ENCODE measurements at regions not wholly inside any gene's neighbourhood (a gene's known extent, or its start where the extent isn't known, plus 50 kb on each side); places are given as distances from the start of the nearest gene placed in this dataset.
"Not testable (repeated sequence)": the region's sequence is repeated elsewhere in the genome, so short reads cannot be mapped to it uniquely, and the experiment has no call there.

DNA sequence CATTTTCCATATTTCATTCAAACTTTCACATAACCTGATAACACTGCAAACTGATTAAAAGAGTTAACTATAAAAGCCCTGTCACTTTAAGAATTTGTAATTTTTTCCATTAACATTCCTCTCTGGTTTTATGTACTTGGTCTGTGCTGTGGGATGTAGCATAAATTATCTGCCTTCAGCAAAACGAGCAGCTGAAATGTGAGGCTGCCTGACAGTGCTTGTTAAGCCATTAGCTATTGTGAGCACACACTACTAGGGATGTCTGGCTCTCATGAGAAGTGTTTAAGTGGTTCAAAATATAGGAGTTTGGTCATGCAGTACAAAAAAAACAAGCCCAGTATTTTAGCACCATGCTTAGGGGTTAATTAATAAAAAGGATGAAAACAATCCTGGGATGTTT is 63.0 kb downstream of the HOXA1 start:
- DNase-seq (ENCODE audit: extremely low spot score, insufficient read length, low read depth) (no peak), FAIRE-seq (no peak)

DNA sequence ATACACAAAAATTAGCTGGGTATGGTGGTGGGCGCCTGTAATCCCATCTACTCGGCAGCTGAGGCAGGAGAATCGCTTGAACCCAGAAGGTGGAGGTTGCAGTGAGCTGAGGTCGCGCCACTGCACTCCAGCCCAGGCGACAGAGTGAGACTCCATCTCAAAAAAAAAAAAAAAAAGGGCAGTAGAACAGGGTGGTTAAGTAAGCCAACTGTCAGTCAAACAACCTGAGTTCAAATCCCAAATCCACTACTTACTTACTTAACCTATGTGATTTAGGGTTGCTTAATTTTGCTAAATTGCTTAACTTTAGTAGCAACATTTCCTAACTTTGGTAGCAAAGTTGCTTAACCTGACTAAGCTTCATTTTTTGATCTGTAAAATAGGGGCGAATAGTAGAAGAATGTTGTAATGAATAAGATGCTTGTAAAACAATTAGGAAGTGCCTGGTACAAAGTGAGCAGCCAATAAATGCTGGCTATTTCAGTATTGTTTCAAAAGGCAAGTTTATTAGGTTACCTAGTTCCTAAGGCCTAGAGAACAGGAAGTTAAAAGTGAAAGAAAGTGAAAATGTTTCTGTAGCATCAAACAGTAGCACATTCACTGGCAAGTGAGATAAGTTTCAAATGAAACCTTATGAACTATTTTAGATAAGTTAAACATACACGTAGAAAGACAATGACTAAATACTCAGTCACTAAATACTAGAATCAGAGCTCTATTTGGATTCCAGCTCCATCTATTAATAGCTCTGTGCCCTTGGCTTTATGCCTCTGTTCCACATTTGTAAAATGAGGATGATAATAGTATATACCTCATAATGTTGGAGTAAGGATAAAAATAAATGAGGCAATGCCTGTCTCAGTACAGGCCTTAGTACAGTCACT is 64.3 kb downstream of the HOXA1 start:
- no peak for DNase-seq (ENCODE audit: extremely low spot score, insufficient read length, low read depth)

DNA sequence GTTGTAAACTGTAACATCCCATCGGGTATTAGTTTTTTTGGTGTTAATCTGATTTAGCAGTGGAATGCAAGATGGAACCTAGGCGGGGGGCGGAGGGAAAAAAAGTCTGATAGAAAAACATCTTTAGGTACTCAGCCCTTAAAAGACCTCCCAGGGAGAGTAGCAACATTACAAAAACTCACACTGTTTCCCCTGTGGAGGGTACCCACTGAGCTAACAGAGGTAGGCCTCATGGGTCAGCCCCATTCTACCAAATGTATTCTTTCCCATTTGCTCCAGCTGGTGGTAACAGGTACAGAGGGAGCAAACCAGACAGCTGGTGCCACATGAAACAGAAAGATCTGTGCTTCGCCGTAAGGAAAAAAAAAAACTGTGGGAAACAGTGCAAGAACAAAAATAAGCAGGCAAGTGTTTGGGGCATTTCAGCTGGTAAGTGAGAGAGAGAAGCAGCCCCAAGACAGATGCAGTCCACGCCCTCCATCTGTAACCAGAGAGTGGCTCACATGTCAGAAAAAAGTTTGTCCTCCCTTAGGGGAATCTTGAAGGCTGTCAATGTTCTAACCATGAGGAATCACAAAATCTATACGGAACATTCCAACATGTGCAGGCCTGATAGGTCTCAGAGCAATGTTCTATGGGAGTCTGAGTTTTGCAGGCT is 65.3 kb downstream of the HOXA1 start:
- FAIRE-seq (no peak), DNase-seq (ENCODE audit: extremely low spot score, insufficient read length, low read depth) (no peak)

More for the DNA sequence above, 64.3 kb downstream of the HOXA1 start:
- FAIRE-seq, result peak; percentile 69

DNA sequence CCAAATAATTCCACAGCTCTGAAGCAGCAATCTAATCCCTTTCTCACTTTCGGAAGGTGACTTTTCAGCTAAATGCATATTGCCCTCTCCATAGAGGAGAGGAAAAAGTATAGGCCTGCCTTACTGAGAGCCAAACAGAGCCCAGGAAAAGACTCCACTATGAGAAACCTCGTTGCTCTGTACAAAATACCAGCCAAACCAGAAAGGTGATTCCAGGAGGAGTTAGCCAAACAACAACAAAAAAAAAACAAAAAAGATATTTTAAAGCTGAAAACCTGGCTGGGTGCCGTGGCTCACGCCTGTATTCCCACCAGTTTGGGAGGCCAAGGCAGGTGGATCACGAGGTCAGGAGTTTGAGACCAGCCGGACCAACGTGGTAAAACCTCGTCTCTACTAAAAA is 70.5 kb downstream of the HOXA1 start:
- DNase-seq (ENCODE audit: extremely low spot score, insufficient read length, low read depth), result no peak
- FAIRE-seq, result no peak

DNA sequence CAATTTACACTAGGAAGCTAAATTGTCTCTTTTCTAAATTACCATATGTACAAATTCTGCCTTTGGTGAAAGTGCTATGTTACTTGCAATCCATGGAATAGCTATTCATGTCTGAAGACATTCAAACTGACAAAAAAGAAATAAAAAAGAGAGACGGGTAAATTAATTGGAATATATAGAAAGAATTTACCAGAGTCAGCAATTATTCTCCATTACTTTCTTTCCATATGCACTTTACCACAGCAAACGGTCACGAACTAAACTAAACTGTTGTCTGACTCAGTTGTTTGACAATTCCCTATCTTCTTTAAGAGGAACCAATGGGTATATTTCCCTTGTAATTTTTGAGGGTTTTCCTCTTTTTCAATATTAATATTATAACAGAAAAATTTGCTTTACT is 85.7 kb downstream of the HOXA1 start:
- no peak for FAIRE-seq
- DNase-seq (ENCODE audit: extremely low spot score, insufficient read length, low read depth), result no peak

DNA sequence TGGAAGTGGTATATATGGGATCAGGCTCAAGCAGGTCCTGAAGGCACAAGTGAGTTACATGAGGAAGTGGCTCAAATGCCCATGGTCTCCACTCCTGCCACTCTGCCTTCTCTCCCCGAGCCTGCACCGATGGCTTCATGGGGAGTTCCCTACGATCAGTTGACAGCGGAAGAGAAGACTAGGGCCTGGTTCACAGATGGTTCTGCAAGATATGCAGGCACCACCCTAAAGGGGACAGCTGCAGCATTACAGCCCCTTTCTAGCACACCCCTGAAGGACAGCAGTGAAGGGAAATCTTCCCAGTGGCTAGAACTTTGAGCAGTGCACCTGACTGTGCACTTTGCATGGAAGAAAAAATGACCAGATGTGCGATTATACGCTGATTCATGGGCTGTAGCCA is 95.3 kb downstream of the HOXA1 start:
- FAIRE-seq (no peak), DNase-seq (ENCODE audit: extremely low spot score, insufficient read length, low read depth) (no peak)

DNA sequence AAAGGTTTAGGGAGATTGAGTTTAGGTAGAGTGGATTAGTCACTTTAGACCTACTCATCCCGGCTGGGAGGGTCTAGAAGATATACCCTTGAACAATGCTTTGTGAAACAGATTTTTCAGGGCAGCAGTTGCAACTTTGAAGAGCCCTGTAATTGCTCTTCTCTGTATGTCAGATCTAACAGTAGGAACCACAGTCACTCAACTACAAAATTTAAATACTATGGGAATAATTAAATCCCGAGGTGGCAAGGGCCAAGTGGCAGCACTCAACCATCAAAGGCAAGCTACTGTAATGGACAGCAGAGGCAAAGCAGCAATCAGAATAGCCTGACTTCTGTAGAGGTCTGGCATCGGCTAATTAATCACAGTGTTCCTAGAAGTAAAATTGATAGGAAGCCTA is 97.5 kb downstream of the HOXA1 start:
- FAIRE-seq; DNase-seq (ENCODE audit: extremely low spot score, insufficient read length, low read depth): not testable (repeated sequence)

DNA sequence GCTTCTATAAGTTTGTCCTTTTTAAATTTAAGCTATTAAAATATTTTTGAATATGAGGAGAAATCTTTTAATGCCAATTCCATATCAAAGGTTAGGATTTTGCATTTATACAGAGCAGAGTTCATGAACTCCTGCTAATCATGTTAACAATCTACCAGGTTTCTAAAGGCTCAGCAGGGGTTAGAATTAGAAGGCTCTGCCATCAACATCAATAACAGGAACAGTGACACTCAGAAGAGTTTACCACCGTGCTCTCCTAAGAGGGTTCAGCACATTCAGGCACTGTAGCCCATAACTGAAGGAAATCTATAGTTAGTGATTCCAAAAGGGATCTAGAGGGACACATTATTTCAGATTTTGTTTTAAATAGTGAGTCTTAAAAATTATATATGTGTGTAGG is 100.1 kb downstream of the HOXA1 start:
- DNase-seq (ENCODE audit: extremely low spot score, insufficient read length, low read depth) (no peak), FAIRE-seq (no peak)

DNA sequence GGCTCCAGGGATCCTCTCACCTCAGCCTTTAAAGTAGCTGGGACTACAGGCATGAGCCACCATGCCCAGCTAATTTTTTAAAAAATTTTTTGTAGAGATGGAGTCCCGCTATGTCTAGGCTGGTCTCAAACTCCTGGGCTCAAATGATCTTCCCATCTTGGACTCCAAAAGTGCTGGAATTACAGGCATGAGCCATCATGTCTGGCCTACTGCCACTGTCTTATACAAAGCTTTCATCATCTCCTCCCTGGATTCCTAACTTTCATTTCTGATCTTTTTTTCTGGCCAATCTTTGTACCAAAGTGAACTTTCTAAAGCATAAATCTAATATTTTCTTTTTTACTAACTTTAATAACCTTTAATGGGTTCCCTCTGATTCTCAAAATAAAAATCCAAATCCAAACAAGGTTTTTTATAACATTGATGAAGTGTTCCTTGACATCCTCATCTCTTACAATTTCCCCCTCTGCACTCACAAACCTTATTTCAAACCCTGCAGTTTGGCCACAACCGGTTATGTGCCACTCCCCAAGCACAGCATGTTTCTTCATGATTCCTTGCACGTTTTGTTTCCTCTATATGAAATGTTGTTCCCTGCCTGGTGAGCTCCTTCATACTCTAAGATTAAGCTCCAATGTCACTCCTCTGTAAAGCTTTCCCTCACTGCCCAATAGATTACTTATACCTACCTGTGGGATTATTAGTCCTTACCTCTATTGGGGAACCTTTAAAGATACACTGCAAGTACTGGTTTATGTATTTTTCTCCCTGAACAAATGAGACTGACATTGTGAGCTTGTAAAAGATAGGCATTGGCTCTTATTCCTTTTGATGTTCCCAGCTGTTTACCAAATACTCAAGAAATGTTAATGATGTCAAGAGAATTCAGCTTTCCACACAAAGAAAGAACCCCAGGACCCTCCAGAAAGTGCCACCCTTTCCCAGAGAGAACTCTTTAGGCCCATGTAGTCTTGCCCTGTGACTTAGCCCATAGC is 101.7 kb downstream of the HOXA1 start:
- FAIRE-seq (no peak), DNase-seq (ENCODE audit: extremely low spot score, insufficient read length, low read depth) (no peak)

DNA sequence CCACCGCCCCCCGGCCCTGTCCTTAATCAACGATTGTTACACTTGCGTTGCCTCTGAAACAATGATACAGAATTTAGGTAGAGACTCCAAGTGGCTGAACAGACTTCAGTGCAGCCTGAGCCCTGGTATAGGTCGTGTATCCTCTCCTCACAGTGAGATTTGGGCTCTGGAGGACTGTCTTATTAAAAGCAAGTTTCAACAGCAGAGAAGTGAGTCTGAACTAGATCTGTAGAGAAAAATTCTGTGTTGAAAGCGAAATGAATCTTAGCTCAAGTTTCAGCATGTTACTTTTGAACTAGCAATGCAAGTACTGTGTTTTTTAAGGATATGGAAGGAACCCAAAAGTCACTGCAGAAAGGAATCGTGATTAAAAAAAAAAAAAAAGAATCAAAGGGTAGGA is 103.1 kb downstream of the HOXA1 start:
- FAIRE-seq (no peak), DNase-seq (ENCODE audit: extremely low spot score, insufficient read length, low read depth) (no peak)

DNA sequence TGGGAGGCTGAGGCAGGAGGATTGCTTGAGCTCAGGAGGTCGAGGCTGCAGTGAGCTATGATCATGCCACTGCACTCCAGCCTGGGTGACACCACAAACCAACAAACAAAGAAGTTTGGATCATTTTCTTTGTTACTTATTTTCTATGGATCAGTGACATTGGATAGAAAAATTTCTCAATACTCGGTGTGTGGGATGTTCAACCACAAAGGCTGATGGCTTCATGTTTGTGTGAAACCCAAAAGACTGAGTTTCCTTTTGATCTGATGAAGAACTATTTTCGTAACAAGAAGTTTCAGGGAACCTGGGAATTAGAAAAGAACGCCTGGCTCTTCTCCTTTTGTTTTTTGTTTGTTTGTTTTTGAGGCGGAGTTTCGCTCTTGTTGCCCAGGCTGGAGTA is 104.0 kb downstream of the HOXA1 start:
- FAIRE-seq (no peak), DNase-seq (ENCODE audit: extremely low spot score, insufficient read length, low read depth) (no peak)

DNA sequence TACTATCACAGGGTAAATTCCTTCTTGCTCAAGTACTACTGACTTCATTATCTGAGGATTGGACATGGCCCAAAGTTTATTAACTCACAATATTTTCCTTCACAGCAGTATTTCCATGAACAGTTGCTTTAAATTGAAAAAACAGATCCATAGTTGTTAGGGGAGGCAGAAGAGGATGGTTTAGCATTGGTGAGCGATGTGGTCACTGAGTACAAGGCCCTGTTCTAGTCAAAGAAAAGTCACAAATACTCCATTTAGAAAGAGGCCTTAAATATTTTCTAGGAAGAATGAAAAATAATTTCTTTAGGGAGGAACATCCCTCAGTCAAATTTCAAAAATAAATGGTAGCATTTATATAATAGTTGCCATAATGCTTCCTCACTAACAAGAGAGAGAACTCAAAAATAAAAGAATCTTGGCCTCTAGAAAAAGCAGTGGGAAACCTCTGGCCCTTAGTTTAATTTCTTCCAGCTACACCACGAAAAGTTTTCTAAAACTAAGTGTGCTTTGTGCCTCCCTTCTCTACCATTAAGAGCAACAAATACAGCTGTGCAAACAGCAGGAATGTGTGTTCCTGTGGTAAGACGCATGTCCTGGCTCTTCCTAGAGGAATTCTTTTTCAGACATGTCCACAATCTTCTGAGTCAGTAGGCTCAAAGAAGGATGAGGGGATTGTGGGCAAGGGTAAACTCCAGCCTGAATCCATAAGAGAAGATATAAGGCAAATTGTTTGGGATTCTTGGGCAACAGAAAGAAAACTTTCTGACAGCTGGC is 105.7 kb downstream of the HOXA1 start:
- no peak for DNase-seq (ENCODE audit: extremely low spot score, insufficient read length, low read depth)
- no peak for FAIRE-seq

DNA sequence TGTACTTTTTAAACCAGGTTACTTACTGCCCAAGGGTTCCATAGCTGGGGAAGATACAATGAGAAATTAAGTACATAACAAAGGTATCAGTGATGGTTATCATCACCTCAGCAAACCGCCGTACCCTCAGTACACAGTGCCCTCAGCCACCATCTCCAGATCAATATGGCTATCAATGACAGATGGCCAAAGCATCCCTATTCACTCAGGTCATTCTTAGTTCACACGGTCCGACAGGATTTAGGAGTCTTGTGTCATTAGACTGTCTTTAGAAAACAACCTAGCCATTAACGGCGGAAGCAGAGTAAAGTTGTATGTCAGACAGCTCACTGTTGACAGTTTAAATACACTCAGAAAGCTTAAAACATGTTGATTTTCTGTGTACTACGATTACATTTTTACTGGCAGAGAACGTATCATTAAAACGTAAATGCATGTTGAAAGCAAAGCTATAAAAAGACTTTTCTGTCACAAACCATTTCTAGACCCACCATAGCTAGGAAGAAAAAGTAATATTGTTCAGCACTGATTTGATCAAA is 106.9 kb downstream of the HOXA1 start:
- FAIRE-seq (no peak), DNase-seq (ENCODE audit: extremely low spot score, insufficient read length, low read depth) (no peak)

DNA sequence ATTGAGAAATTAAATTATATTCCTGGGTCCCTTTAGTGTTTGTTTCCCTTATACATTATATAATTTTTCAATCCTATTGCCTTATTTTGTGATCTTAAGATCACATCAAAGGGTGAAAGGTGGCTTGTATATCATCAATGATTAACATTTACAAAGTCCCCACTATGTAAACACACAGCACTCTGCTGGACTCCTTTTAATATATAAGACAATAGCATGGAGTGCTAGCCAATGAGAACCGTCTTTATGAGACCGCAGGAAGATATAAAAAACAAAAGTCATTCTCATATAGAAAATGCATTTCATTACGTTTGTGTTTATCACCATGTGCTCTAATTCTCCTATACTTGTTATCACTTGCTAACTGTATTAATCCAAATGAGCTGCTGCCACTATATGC is 108.5 kb downstream of the HOXA1 start:
- DNase-seq (ENCODE audit: extremely low spot score, insufficient read length, low read depth), result no peak
- no peak for FAIRE-seq

DNA sequence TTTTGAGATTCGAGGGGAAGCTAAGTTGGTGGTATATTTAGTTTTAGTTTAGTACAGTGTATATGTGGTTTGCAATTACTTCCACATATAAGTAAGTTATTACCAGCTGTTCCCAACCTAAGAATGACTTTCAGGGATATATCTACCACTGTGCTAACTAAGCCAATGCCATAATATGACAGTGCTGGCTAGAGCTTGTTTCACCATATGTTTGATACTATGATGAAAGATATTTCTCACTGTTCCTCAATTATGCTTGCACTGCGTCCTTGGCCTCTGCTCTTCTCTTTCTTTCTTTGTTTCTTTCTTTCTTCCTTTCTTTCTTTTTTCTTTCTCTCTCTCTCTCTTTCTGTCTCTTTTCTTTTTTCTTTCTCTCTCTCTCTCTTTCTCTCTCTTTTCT is 113.8 kb upstream of the SKAP2 start:
- DNase-seq (ENCODE audit: extremely low spot score, insufficient read length, low read depth) (no peak), FAIRE-seq (no peak)

DNA sequence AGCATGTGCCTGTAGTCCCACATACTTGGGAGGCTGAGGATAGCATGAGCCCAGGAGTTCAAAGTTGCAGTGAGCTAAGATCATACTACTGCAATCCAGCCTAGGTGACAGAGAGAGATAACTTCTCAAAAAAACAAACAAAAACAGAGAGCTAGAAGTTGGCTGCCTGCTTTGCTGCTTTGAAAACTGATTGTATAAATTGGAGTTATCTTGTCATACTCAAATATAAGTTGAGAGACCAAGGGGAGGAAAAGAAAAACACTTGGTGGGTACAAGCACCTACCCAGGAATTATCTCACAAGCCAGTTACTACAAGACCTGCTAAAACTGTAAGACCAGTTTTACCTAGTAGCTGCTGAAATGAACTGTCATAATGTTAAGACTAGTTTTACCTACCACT is 112.5 kb upstream of the SKAP2 start:
- no peak for DNase-seq (ENCODE audit: extremely low spot score, insufficient read length, low read depth)
- no peak for FAIRE-seq

DNA sequence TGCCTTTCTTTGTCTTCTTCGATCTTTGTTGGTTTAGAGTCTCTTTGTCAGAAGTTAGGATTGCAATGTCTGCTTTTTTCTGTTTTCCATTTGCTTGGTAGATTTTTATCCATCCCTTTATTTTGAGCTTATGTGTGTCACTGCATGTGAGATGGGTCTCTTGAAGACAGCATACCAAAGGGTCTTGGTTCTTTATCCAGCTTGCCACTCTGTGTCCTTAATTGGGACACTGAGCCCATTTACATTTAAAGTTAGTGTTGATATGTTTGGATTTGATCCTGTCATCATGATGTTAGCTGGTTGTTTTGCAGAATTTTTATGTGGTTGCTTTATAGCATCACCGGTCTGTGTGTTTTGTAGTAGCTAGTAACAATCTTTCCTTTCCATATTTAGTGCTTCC is 107.5 kb upstream of the SKAP2 start:
- not testable (repeated sequence) for DNase-seq (ENCODE audit: extremely low spot score, insufficient read length, low read depth); FAIRE-seq

DNA sequence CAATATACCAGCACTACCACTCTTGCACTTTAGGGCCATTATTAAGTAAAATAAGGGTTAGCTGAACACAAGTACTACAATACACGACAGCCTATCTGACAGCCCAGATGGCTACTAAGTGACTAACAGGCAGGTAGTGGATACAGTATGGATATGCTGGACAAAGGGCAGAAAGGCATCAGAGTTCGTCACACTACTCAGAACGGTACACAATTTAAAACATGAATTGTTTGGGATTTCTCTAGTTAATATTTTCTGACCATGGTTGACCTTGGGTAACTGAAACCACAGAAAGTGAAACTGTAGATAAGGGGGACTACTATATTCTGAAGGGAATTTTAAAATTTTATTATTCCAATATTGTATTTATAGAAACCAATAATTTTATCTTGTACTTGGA is 101.3 kb upstream of the SKAP2 start:
- DNase-seq (ENCODE audit: extremely low spot score, insufficient read length, low read depth), result no peak
- FAIRE-seq, result no peak

DNA sequence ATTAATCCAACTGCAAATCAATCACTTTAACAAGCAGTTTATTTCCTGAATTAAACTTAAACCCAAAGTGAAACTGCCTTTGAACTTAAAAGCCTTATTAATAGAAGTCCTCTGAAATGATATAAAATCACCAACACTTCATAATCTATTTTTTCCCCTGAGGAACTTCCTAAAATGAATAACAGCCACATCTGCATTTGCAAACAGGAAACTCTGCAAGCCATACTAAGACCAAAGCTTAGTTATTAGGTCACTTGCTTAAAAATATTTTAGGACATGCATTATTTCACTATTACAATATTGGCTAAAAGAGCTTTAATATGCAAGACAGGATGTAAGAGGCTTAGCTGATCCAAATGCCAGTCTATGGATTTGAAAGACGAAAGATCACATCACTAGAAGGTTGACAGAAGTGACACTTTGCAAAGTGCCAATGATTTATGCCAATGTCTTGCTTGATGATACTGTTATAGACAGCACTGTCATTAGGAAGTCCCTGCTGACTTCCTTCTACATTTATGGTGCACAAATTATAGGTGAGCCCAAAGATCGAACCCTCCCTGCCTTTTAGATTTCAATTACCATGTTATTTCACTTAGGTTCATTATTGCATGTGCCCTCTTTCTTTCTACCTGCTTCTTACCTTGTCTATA is 99.9 kb upstream of the SKAP2 start:
- FAIRE-seq, result peak; percentile 5
- no peak for DNase-seq (ENCODE audit: extremely low spot score, insufficient read length, low read depth)

Data from GM18507 (cell line).